ENCODE measurements at regions not wholly inside any gene's neighbourhood (a gene's known extent, or its start where the extent isn't known, plus 50 kb on each side); places are given as distances from the start of the nearest gene placed in this dataset.

DNA sequence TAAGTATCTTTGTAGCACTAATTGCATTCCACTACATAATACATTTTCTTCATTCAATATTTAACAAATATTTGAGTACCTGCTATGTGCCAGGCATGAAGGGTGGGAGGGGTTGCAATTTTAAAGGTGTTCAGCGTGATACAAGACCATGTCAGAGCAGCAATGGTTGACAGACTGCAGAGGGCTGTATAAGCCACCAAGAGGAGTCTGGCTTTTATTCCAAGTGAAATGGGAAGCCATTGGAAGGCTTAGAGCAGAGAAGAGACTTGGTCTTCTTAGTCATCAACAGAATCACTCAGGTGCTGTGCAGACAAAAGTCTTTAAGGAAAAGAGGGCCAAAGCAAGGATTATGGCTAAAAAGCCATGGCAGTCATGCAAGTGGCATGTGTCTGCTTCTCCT is 360.8 kb upstream of the ARID1B start:
- Histone ChIP-seq H3K9me3 (ENCODE audit: control insufficient read depth in 4 of 4, insufficient read depth in 3 of 4, low read length in 3 of 4) (peaks cover 0 to 4% (median 0%) of the 10 kb centered on the region in 4 donors), H3K27ac (ENCODE audit: low read depth in 1 of 2, low read length in 1 of 2) (no peak overlapping the region), H3K27me3 (ENCODE audit: control insufficient read depth in 3 of 3, insufficient read depth in 3 of 3, low read length in 2 of 3) (no peaks in the 10 kb centered on the region), H3K4me1 (ENCODE audit: control insufficient read depth in 5 of 5, insufficient read depth in 5 of 5, low read length in 5 of 5) (no peaks in the 10 kb centered on the region), H3K36me3 (ENCODE audit: control insufficient read depth in 4 of 4, insufficient read depth in 4 of 4, low read length in 4 of 4) (no peaks in the 10 kb centered on the region), H3K9ac (ENCODE audit: insufficient read depth in 1 of 2, low read length in 2 of 2) (no peak overlapping the region), H3K4me3 (no peak overlapping the region)
- DNase-seq (peak in 2 of 3 donors; percentile 37 to 61), ATAC-seq (ENCODE audit: insufficient read depth, low FRiP score) (no peak)
- 79 to 82% methylated on average over 1 of the region's 1 CpG for WGBS, 2 donors
- no peak for TF ChIP-seq CTCF (IDR thresholded peaks at IDR 0.05; ENCODE audit: control extremely low read depth, extremely low read depth)

DNA sequence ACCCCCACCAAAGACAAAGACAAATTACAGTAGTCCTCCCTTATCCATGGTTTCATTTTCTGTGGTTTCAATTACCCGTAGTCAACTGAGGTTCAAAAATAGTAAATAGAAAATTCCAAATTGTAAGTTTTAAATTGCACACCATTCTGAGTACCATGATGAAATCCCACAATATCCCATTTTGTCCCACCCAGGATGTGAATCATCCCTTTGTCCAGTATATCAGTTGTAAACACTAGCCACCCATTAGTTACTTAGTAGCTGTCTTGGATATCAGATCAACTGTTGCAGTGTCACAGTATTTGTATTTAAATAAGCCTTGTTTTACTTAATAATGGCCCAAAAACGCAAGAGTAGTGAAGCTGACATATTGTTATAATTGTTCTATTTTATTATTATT is 364.0 kb upstream of the ARID1B start:
- no peak for TF ChIP-seq CTCF (IDR thresholded peaks at IDR 0.05; ENCODE audit: control extremely low read depth, extremely low read depth)
- DNase-seq: no peak
- no peaks in the 10 kb centered on the region for H3K4me1 ChIP-seq (ENCODE audit: control insufficient read depth in 5 of 5, insufficient read depth in 5 of 5, low read length in 5 of 5)
- no peak overlapping the region for H3K4me3 ChIP-seq
- no peak for ATAC-seq (ENCODE audit: insufficient read depth, low FRiP score)
- no peak overlapping the region for H3K27ac ChIP-seq (ENCODE audit: low read depth in 1 of 2, low read length in 1 of 2)
- WGBS, 2 donors: 87 to 91% methylated on average over 2 of the region's 2 CpGs
- no peaks in the 10 kb centered on the region for H3K27me3 ChIP-seq (ENCODE audit: control insufficient read depth in 3 of 3, insufficient read depth in 3 of 3, low read length in 2 of 3)
- peaks cover 0 to 4% (median 0%) of the 10 kb centered on the region in 4 donors for H3K9me3 ChIP-seq (ENCODE audit: control insufficient read depth in 4 of 4, insufficient read depth in 3 of 4, low read length in 3 of 4)
- H3K9ac ChIP-seq (ENCODE audit: insufficient read depth in 1 of 2, low read length in 2 of 2): no peak overlapping the region
- no peaks in the 10 kb centered on the region for H3K36me3 ChIP-seq (ENCODE audit: control insufficient read depth in 4 of 4, insufficient read depth in 4 of 4, low read length in 4 of 4)

- no peak for TF ChIP-seq CTCF (IDR thresholded peaks at IDR 0.05; ENCODE audit: control extremely low read depth, extremely low read depth)
- Histone ChIP-seq H3K36me3 (ENCODE audit: control insufficient read depth in 4 of 4, insufficient read depth in 4 of 4, low read length in 4 of 4) (no peaks in the 10 kb centered on the region), H3K27ac (ENCODE audit: low read depth in 1 of 2, low read length in 1 of 2) (no peak overlapping the region), H3K9ac (ENCODE audit: insufficient read depth in 1 of 2, low read length in 2 of 2) (no peak overlapping the region), H3K27me3 (ENCODE audit: control insufficient read depth in 3 of 3, insufficient read depth in 3 of 3, low read length in 2 of 3) (no peaks in the 10 kb centered on the region), H3K4me1 (ENCODE audit: control insufficient read depth in 5 of 5, insufficient read depth in 5 of 5, low read length in 5 of 5) (no peaks in the 10 kb centered on the region), H3K9me3 (ENCODE audit: control insufficient read depth in 4 of 4, insufficient read depth in 3 of 4, low read length in 3 of 4) (peaks cover 0 to 4% (median 0%) of the 10 kb centered on the region in 4 donors), H3K4me3 (no peak overlapping the region)
- DNase-seq (no peak), ATAC-seq (ENCODE audit: insufficient read depth, low FRiP score) (no peak)
These were observed 366.5 kb upstream of the ARID1B start for GRCh38 chr6:156410649-156411048.

GRCh38 chr6:156408655-156409054 is 368.5 kb upstream of the ARID1B start:
- DNase-seq (no peak), ATAC-seq (ENCODE audit: insufficient read depth, low FRiP score) (no peak)
- Histone ChIP-seq H3K27me3 (ENCODE audit: control insufficient read depth in 3 of 3, insufficient read depth in 3 of 3, low read length in 2 of 3) (no peaks in the 10 kb centered on the region), H3K9ac (ENCODE audit: insufficient read depth in 1 of 2, low read length in 2 of 2) (no peak overlapping the region), H3K36me3 (ENCODE audit: control insufficient read depth in 4 of 4, insufficient read depth in 4 of 4, low read length in 4 of 4) (no peaks in the 10 kb centered on the region), H3K4me3 (no peak overlapping the region), H3K27ac (ENCODE audit: low read depth in 1 of 2, low read length in 1 of 2) (no peak overlapping the region), H3K4me1 (ENCODE audit: control insufficient read depth in 5 of 5, insufficient read depth in 5 of 5, low read length in 5 of 5) (no peaks in the 10 kb centered on the region), H3K9me3 (ENCODE audit: control insufficient read depth in 4 of 4, insufficient read depth in 3 of 4, low read length in 3 of 4) (peaks cover 0 to 4% (median 0%) of the 10 kb centered on the region in 4 donors)
- TF ChIP-seq CTCF (IDR thresholded peaks at IDR 0.05; ENCODE audit: control extremely low read depth, extremely low read depth): no peak
- 91 to 94% methylated on average over 3 of the region's 3 CpGs for WGBS, 2 donors
